PC-3 (cell line): ENCODE measurements at regions not wholly inside any gene's neighbourhood (a gene's known extent, or its start where the extent isn't known, plus 50 kb on each side); places are given as distances from the start of the nearest gene placed in this dataset.

ENCODE experiments used
- EZH2 ChIP-seq: fragments of 300-600 bp; sonication (generic); IDR thresholded peaks from one replicate; pipeline ENCODE4 v1.6.1; 2017; ENCODE audit warnings: antibody characterized with exemption, mild to moderate bottlenecking, low read length; ENCODE audit not compliant: unreplicated experiment
- EZH2phosphoT487 ChIP-seq: fragments of 300-600 bp; sonication (generic); IDR thresholded peaks from 2 replicates; pipeline ENCODE4 v1.6.1; 2018; ENCODE audit warnings: mild to moderate bottlenecking, antibody characterized with exemption, low read length, borderline replicate concordance
- TF ChIP-seq, protein P1 (sequence below): fragments of 300-600 bp; sonication (generic); conservative IDR thresholded peaks from 2 replicates; pipeline ENCODE4 v1.5.1; 2017; ENCODE audit warnings: antibody characterized with exemption, low read depth, mild to moderate bottlenecking, low read length

GRCh38 chr3:10646531-10647335 lies 141.3 kb upstream of the ATP2B2 start:
- no peak for TF ChIP-seq EZH2
- TF ChIP-seq EZH2phosphoT487: no peak
- TF ChIP-seq, protein P1, sequence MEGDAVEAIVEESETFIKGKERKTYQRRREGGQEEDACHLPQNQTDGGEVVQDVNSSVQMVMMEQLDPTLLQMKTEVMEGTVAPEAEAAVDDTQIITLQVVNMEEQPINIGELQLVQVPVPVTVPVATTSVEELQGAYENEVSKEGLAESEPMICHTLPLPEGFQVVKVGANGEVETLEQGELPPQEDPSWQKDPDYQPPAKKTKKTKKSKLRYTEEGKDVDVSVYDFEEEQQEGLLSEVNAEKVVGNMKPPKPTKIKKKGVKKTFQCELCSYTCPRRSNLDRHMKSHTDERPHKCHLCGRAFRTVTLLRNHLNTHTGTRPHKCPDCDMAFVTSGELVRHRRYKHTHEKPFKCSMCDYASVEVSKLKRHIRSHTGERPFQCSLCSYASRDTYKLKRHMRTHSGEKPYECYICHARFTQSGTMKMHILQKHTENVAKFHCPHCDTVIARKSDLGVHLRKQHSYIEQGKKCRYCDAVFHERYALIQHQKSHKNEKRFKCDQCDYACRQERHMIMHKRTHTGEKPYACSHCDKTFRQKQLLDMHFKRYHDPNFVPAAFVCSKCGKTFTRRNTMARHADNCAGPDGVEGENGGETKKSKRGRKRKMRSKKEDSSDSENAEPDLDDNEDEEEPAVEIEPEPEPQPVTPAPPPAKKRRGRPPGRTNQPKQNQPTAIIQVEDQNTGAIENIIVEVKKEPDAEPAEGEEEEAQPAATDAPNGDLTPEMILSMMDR: no peak
